Liver (tissue), 8 donors: ENCODE measurements at regions not wholly inside any gene's neighbourhood (a gene's known extent, or its start where the extent isn't known, plus 50 kb on each side); places are given as distances from the start of the nearest gene placed in this dataset.

ENCODE experiments used
- DNase-seq: peaks from one replicate; pipeline ENCODE4 v3.0.0-alpha.2; 2017; ENCODE audit warnings: low spot score
- H3K27ac ChIP-seq, 2 donors: one replicate each; pipeline ENCODE4 v1.7.0; 2013; ENCODE audit warnings: inconsistent platforms in 2 of 2, low read length in 2 of 2, control low read depth in 1 of 2, low read depth in 1 of 2, mild to moderate bottlenecking in 1 of 2
- H3K27me3 ChIP-seq, 4 donors: one replicate each; pipeline versions ENCODE4 v1.6.1 to v1.7.0; 2013; ENCODE audit warnings: low read length in 3 of 4, inconsistent platforms in 1 of 4, mild to moderate bottlenecking in 1 of 4, moderate library complexity in 1 of 4; ENCODE audit not compliant: control insufficient read depth in 4 of 4, insufficient read depth in 4 of 4
- H3K36me3 ChIP-seq, 4 donors: one replicate each; pipeline versions ENCODE4 v1.6.1 to v1.7.0; 2013; ENCODE audit warnings: low read length in 3 of 4, mild to moderate bottlenecking in 3 of 4, low read depth in 1 of 4, moderate library complexity in 1 of 4; ENCODE audit not compliant: control insufficient read depth in 4 of 4, insufficient read depth in 3 of 4
- H3K4me1 ChIP-seq, 4 donors: one replicate each; pipeline versions ENCODE4 v1.6.1 to v1.7.0; 2013; ENCODE audit warnings: low read length in 3 of 4, mild to moderate bottlenecking in 3 of 4, moderate library complexity in 1 of 4; ENCODE audit not compliant: control insufficient read depth in 4 of 4, insufficient read depth in 4 of 4
- H3K4me3 ChIP-seq, 3 donors: one replicate each; pipeline versions ENCODE4 v1.6.1 to v1.7.0; 2013; ENCODE audit warnings: low read length in 3 of 3, control low read depth in 1 of 3, low read depth in 1 of 3, mild to moderate bottlenecking in 1 of 3
- H3K9ac ChIP-seq, 2 donors: one replicate each; pipeline ENCODE4 v1.7.0; 2013; ENCODE audit warnings: low read length in 2 of 2, mild to moderate bottlenecking in 2 of 2, moderate library complexity in 2 of 2, control low read depth in 1 of 2, low read depth in 1 of 2
- H3K9me3 ChIP-seq, 4 donors: one replicate each; pipeline versions ENCODE4 v1.6.1 to v1.7.0; 2013; ENCODE audit warnings: low read length in 3 of 4; ENCODE audit not compliant: control insufficient read depth in 4 of 4
- CTCF ChIP-seq: fragments of 150-350 bp; IDR thresholded peaks from 2 replicates; pipeline ENCODE4 v1.5.1; 2017; ENCODE audit warnings: improper control_type of control experiment, low read depth, low read length; ENCODE audit not compliant: missing input control
- EGR1 ChIP-seq, 2 donors: IDR thresholded peaks; 2 replicates each; pipeline ENCODE4 v1.6.1; 2016 to 2018; ENCODE audit warnings: antibody characterized with exemption in 2 of 2, low read depth in 2 of 2
- FOXA1 ChIP-seq: IDR thresholded peaks from 2 replicates; pipeline ENCODE4 v1.6.1; 2016; ENCODE audit warnings: antibody characterized with exemption
- FOXA2 ChIP-seq: IDR thresholded peaks from 2 replicates; pipeline ENCODE4 v1.6.1; 2016; ENCODE audit warnings: antibody characterized with exemption
- GABPA ChIP-seq, 2 donors: IDR thresholded peaks in 1 of 2; conservative IDR thresholded peaks in 1 of 2; 2 replicates each; pipeline ENCODE4 v1.6.1; 2016; ENCODE audit warnings: antibody characterized with exemption in 2 of 2, mild to moderate bottlenecking in 1 of 2, moderate library complexity in 1 of 2
- HNF4A ChIP-seq, 2 donors: conservative IDR thresholded peaks; 2 replicates each; pipeline ENCODE4 v1.6.1; 2016; ENCODE audit warnings: antibody characterized with exemption in 2 of 2, mild to moderate bottlenecking in 2 of 2
- HNF4G ChIP-seq: IDR thresholded peaks from 2 replicates; pipeline ENCODE4 v1.6.1; 2016; ENCODE audit warnings: antibody characterized with exemption
- JUND ChIP-seq, 2 donors: IDR thresholded peaks; 2 replicates each; pipeline ENCODE4 v1.6.1; 2016; ENCODE audit warnings: antibody characterized with exemption in 2 of 2
- NR2F2 ChIP-seq: IDR thresholded peaks from 2 replicates; pipeline ENCODE4 v1.6.1; 2016; ENCODE audit warnings: antibody characterized with exemption
- RAD21 ChIP-seq, 2 donors: IDR thresholded peaks; 2 replicates each; pipeline ENCODE4 v1.6.1; 2016; ENCODE audit warnings: antibody characterized with exemption in 2 of 2, mild to moderate bottlenecking in 2 of 2
- REST ChIP-seq: IDR thresholded peaks from 2 replicates; pipeline ENCODE4 v1.6.1; 2016; ENCODE audit warnings: antibody characterized with exemption, mild to moderate bottlenecking
- RXRA ChIP-seq, 2 donors: IDR thresholded peaks; 2 replicates each; pipeline ENCODE4 v1.6.1; 2017 to 2018; ENCODE audit warnings: antibody characterized with exemption in 2 of 2, mild to moderate bottlenecking in 1 of 2
- SP1 ChIP-seq: IDR thresholded peaks from 2 replicates; pipeline ENCODE4 v1.6.1; 2018; ENCODE audit warnings: antibody characterized with exemption, mild to moderate bottlenecking
- TAF1 ChIP-seq: conservative IDR thresholded peaks from 2 replicates; pipeline ENCODE4 v1.6.1; 2016; ENCODE audit warnings: antibody characterized with exemption, mild to moderate bottlenecking
- YY1 ChIP-seq: IDR thresholded peaks from 2 replicates; pipeline ENCODE4 v1.6.1; 2016; ENCODE audit warnings: antibody characterized with exemption, mild to moderate bottlenecking
- ZBTB33 ChIP-seq: IDR thresholded peaks from 2 replicates; pipeline ENCODE4 v1.6.1; 2016; ENCODE audit warnings: antibody characterized with exemption
- WGBS: extraction: QIAGEN DNeasy Blood & Tissue Kit; methylation state at CpG from one replicate; pipeline ENCODE4 v1.1.7; 2013; 5-methylcytosine and 5-hydroxymethylcytosine counted together
- TF ChIP-seq, protein P1 (sequence below): IDR thresholded peaks from 2 replicates; pipeline ENCODE4 v1.6.1; 2016; ENCODE audit warnings: antibody characterized with exemption
- TF ChIP-seq, protein P2 (sequence below): IDR thresholded peaks from 2 replicates; pipeline ENCODE4 v1.6.1; 2016; ENCODE audit warnings: antibody characterized with exemption
- donor health status: healthy.
- donor health status: healthy.
- donor health status: healthy.
- donor health status: healthy.
- donor health status: healthy.

DNA sequence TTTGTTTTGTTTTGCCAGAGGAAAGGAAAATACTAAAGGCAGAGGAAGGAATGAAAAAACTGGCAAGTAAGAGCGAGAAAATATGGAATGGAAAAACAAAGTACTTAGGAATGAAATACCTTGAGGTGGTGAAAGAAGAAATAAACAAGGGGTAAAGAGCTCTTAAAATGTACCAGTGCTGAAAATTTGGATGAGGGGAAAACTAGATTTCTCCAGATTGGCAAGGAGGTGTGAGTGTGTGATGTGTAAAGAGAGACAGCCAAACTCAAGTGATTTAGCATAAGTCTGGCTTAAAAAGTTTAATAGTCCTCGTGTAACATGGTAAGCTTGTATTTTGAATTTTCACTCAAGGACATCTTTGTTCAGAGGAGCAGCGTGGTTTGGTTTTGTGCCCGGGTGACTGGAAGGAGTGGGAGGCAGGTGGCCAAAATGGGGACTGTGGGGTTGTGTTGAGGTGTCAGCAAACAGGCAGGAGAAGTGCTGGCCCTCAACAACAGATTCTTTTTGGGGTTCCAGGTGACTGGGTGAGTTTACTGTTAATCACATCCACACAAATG, 102.7 kb downstream of the DACT1 start:
- no peak overlapping the region for H3K4me3 ChIP-seq
- TF ChIP-seq, protein P1, sequence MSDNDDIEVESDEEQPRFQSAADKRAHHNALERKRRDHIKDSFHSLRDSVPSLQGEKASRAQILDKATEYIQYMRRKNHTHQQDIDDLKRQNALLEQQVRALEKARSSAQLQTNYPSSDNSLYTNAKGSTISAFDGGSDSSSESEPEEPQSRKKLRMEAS: no peak
- TF ChIP-seq, protein P2, sequence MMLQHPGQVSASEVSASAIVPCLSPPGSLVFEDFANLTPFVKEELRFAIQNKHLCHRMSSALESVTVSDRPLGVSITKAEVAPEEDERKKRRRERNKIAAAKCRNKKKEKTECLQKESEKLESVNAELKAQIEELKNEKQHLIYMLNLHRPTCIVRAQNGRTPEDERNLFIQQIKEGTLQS: no peak
- no peak for TF ChIP-seq EGR1 (IDR thresholded peaks at IDR 0.05; ENCODE audit: low read depth in 2 of 2)
- TF ChIP-seq HNF4G: no peak
- no peak for TF ChIP-seq RXRA (IDR thresholded peaks at IDR 0.05)
- no peak for TF ChIP-seq ZBTB33
- TF ChIP-seq NR2F2: no peak
- no peak for TF ChIP-seq SP1
- no peak for TF ChIP-seq CTCF
- TF ChIP-seq GABPA (IDR thresholded peaks at IDR 0.05 in 1 of 2, conservative IDR thresholded peaks at IDR 0.05 in 1 of 2): no peak
- no peak for TF ChIP-seq RAD21 (IDR thresholded peaks at IDR 0.05)
- TF ChIP-seq JUND (IDR thresholded peaks at IDR 0.05): no peak
- no peak for TF ChIP-seq YY1
- TF ChIP-seq FOXA2: no peak
- no peak for TF ChIP-seq FOXA1
- no peak for TF ChIP-seq TAF1
- TF ChIP-seq REST: no peak
- no peak for TF ChIP-seq HNF4A (conservative IDR thresholded peaks at IDR 0.05)
- H3K9ac ChIP-seq: no peak overlapping the region
- no peak for DNase-seq
- H3K9me3 ChIP-seq: no peaks in the 10 kb centered on the region
- no peaks in the 10 kb centered on the region for H3K4me1 ChIP-seq
- H3K27ac ChIP-seq: no peak overlapping the region
- WGBS: 84% methylated on average over 4 of the region's 4 CpGs
- no peaks in the 10 kb centered on the region for H3K36me3 ChIP-seq
- H3K27me3 ChIP-seq: no peaks in the 10 kb centered on the region
